Cardiac septum (tissue), 1 donor: ENCODE measurements at regions not wholly inside any gene's neighbourhood (a gene's known extent, or its start where the extent isn't known, plus 50 kb on each side); places are given as distances from the start of the nearest gene placed in this dataset.

Experiments used
- DNase-seq: peaks from one replicate; pipeline ENCODE4 v3.0.0-alpha.2; 2020; ENCODE audit warnings: low spot score
- intact Hi-C: fragments of 100-400 bp; cut with DNase I; formaldehyde crosslinking; loops from one replicate; pipeline ENCODE4 v1.14.0; 2022
- donor health status: DM: no; HTN: no; CAD: no.

GRCh38 chr13:86689911-86690310 is 890.7 kb upstream of the SLITRK6 start:
- intact Hi-C loops = no loop called here
- no peak for DNase-seq

DNA sequence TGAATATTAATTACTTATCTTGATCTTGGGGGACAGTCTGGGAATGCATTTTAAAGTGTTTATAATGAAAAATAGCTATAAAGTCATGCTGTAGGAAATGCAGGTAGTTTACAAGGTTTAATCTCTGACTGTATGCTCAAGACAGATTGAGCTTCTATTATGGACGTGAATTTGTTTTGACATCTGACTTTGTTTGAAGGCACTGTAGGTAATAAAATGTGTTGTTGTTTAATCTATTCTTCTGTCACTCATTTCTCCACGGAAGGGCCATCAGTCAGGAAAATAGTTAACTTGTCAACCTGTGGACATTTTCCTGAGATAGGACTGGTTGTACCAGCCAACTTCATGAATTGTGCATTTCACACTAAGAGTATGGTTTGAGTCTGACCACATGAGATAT is 893.1 kb upstream of the SLITRK6 start:
- intact Hi-C loops = no loop called here
- no peak for DNase-seq

DNA sequence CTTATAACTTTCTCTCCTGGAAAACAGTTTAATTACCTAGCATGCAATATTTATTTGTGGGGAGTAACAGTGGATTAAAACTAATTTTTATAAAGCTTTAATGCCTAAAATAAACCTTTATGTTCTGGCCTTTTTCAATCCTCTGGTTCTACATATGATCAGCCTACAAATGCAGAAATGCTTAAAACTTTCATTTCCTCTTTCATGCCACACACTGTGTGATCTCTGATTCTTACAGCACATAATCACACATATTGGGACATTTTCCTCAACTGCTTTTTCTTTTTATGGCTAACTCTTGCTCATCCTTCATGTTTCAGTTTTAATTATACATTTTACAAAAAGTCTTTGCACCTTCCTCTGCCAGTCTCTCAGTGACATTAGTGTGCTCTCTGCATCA is 910.8 kb upstream of the SLITRK6 start:
- intact Hi-C loops = no loop called here
- DNase-seq = no peak

- intact Hi-C loops = no loop called here
Observed at GRCh38 chr13:86710896-86711295, 911.7 kb upstream of the SLITRK6 start.

DNA sequence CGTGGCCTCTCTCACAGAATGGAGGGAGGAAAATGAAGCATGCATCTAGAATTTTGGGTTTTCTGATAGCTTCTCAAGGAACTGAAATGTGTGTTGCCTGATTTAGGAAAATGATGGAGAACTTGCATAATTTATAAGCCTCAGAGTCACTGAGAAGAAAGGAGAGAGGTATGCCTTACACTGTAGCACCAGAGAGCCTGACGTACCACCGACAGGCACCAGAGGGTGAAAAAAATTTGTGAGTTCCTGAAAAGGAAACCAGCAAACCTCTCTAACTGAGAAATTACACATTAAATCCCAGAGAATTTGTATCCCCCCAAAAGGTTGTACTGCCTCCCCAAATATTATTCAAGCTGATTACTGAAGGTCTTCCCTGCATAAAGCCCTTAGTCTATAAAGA is 915.3 kb upstream of the SLITRK6 start:
- DNase-seq = no peak
- intact Hi-C loops = no loop called here

More at GRCh38 chr13:86710896-86711295, 911.7 kb upstream of the SLITRK6 start:
- DNase-seq = no peak

DNA sequence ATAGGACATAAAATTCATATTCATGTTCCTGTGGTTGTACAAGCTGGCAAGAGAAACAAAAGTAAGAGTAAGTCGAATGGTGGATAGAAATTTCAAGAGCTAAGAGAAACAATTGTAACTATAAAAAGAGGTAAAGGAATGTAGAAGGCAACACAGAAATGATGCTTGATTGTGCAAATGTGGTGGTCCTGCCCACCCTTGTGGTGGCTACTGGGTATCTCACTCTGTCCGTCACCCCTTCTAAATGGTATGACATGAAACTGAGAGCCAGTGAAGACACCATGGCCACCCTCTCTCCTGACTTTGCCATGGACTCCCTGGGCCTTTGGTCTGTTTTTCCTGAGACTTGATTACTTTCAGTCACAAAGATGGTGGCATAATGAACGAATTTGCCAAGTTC is 925.9 kb upstream of the SLITRK6 start:
- intact Hi-C loops = no loop called here

DNA sequence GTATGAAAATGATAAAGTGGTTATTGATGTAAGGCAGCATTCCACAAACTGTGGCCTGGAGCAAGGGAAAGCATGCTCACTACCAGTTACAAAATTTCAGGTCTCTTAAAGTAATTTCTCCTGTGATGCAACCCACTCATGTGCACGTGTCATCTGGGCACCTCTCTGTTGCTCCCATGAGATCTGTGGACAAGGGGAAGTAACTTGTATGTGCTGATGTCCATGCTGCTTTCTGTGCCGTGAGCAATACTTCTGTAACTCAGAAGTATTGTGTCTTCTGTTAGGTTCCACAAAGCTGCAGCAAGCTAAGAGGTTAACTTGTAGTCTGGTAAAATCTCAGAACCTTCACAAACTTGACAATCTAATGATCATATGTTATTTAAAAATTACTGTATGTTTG is 930.0 kb upstream of the SLITRK6 start:
- intact Hi-C loops = no loop called here
- no peak for DNase-seq

More for the DNA sequence above, 925.9 kb upstream of the SLITRK6 start:
- no peak for DNase-seq

- intact Hi-C loops = no loop called here
Observed at GRCh38 chr13:86731987-86732386, 932.8 kb upstream of the SLITRK6 start.

GRCh38 chr13:86737334-86737932 is 933.7 kb upstream of the SLITRK5 start:
- intact Hi-C loops = no loop called here
- no peak for DNase-seq

More at GRCh38 chr13:86731987-86732386, 932.8 kb upstream of the SLITRK6 start:
- DNase-seq = no peak

GRCh38 chr13:86741762-86742285 is 929.3 kb upstream of the SLITRK5 start:
- no peak for DNase-seq

DNA sequence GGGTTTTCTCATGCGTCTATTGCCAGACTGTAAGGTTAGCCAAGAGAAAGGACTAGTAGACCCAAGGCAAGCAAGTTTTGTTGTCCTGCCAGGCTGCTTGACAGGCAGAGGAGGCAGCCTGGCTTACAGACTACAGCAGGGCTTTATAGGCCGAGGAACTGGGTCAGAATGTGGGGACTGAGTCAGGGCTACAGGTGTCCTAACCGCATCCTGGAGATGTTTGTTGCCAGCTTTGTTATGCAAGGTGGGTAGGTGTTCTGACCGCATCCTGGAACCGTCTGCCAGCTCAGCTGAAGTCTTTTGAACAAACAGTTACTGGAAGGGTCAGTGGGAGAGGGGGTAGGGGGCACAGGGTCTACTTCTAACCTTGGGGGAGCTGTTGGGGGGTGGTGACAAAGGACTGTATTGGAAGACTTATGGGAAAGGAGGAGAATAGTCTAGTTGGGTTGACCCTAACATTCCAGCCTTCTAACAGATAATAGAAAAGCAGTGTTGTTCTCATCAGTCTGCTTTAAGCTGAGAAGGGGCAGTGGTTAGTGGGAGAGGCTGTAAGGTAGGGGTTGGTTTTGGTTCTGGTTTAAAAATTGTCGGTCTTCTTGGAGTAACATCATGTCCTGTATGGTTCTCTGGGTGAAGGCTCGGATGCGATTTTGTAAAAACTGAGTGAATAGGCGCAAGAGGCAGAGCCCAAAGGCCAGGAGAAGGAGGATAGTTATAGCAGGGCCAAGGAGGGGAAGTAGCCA is 913.8 kb upstream of the SLITRK5 start:
- DNase-seq = no peak
- intact Hi-C loops = no loop called here

More at GRCh38 chr13:86741762-86742285, 929.3 kb upstream of the SLITRK5 start:
- intact Hi-C loops = no loop called here

- no peak for DNase-seq
- intact Hi-C loops = no loop called here
Observed at GRCh38 chr13:86758116-86758515, 913.1 kb upstream of the SLITRK5 start.

GRCh38 chr13:86760620-86761019 is 910.6 kb upstream of the SLITRK5 start:
- no peak for DNase-seq
- intact Hi-C loops = no loop called here

DNA sequence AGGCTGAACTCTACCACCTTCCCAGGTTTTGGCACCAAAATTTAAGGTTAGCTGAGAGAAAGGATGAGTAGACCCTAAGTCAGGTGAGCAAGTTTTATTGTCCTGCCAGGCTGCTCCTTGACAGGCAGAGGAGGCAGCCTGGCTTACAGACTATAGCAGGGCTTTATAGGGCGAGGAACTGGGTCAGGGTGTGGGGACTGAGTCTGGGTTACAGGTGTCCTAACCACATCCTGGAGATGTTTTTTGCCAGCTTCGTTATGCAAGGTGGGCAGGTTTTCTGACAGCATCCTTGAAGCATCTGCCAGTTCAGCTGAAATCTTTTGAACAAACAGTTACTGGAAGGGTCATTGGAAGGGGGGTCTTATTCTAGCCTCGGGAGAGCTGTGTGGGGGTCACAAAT is 905.7 kb upstream of the SLITRK5 start:
- intact Hi-C loops = no loop called here
- DNase-seq = no peak

DNA sequence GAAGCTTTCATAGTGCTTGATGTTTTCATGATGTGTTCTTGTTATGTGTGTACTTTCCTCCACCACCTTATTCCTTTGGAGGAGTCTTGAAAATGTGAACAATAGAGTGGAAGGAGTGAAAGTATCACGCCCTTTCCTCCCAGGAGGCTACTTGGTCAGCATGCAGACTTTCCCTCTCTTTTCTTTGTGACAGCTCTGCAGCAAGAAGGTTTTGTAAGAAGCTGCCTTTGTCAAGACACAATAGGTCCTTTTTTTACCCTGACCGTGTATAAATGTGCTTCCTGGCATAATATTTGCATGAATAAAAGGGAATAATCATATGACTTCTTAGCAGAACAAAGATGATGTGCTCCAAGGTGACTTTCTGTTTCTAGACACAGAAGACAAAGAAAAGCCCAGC is 882.6 kb upstream of the SLITRK5 start:
- DNase-seq = no peak
- intact Hi-C loops = no loop called here

DNA sequence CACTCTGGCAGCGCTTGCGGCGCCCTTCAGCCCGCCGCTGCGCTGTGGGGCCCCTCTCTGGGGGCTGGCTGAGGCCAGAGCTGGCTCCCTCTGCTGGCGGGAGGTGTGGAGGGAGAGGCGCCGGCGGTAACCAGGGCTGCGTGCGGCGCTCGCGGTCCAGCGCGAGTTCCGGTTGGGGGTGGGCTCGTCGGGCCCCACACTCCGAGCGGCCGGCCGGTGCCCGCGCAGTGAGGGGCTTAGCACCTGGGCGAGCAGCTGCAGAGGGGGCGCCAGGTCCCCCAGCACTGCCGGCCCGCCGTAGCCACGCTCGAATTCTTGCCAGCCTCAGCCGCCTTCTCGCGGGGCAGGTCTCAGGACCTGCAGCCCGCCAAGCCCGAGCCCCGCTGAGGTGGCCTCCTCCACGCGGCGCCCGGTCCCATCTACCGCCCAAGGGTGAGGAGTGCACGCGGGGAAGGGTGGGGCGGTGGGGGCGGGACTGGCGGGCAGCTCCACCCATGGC is 879.0 kb upstream of the SLITRK5 start:
- no peak for DNase-seq
- intact Hi-C loops = no loop called here

DNA sequence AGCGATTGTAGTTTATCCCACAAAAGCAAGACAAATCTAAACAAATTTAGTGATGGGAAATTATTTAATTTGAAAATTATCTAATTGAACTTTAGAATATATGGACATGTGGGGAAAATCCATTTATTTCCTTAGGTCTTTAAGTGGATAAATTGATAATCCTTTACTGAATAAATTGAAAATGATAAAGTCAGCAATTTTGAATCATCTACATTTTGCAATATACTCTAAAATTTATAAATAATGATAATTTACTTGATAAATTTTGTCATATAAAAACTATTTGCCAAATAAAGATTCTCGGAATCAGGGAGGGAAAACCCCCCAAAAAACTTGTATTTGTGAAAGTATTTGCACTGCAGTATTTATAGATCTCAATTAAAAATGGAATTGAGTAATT is 875.3 kb upstream of the SLITRK5 start:
- intact Hi-C loops = no loop called here
- no peak for DNase-seq

DNA sequence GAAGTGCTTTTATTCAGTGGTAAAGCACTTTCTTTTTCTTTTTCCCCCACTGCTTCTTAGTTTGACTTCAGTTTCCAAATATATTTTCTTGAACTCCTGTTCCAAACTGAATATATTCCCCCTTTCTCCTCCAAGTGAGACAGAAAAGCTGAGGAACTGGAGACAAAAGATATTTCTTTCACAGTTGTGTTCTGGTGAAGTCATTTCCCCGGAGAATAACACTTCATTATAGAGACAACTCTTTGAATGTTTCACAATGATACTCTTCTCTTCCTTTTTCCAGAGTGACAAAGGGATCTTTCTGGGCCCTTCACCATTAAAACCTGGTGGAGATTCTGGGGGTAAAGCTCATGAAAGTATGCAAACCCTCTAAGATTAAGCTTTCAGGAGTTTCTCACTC is 860.8 kb upstream of the SLITRK5 start:
- intact Hi-C loops = no loop called here

GRCh38 chr13:86813198-86813597 is 858.0 kb upstream of the SLITRK5 start:
- intact Hi-C loops = no loop called here
- no peak for DNase-seq

More for the DNA sequence above, 860.8 kb upstream of the SLITRK5 start:
- no peak for DNase-seq

GRCh38 chr13:86825410-86825809 is 845.8 kb upstream of the SLITRK5 start:
- intact Hi-C loops = no loop called here
- DNase-seq = no peak

GRCh38 chr13:86826232-86826631 is 844.9 kb upstream of the SLITRK5 start:
- intact Hi-C loops = no loop called here
- DNase-seq = no peak
